NCI-H2107 treated with DMSO at 0.1 percent for 48 hours (cell line): ENCODE measurements at regions not wholly inside any gene's neighbourhood (a gene's known extent, or its start where the extent isn't known, plus 50 kb on each side); places are given as distances from the start of the nearest gene placed in this dataset.
"Not testable (repeated sequence)": the region's sequence is repeated elsewhere in the genome, so short reads cannot be mapped to it uniquely, and the experiment has no call there.

ENCODE experiments used
- DNase-seq: peaks from one replicate; lab custom pipeline; 2025; ENCODE audit not compliant: unreplicated experiment; lab: John Stamatoyannopoulos, UW

DNA sequence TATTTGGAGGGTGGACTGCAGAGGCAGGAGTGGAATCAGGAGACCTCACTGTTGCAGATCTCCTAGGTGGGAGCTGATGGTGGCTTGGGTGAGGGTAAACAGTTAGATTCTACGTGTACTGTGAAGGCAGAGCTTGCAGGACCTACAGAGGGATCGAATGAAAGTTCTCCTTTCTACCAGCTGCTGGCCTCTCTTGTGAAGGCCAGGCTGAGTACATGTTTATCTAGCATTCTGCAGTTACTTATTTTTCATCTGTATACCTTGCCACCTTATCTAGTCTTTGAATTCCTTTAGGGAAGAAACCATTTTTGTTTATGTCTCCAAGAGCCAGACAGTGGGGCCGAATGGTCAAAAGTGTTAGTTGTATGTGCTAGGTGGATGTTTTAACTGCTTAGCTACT is 57.6 kb downstream of the PTTG1 start:
- no peak for DNase-seq

DNA sequence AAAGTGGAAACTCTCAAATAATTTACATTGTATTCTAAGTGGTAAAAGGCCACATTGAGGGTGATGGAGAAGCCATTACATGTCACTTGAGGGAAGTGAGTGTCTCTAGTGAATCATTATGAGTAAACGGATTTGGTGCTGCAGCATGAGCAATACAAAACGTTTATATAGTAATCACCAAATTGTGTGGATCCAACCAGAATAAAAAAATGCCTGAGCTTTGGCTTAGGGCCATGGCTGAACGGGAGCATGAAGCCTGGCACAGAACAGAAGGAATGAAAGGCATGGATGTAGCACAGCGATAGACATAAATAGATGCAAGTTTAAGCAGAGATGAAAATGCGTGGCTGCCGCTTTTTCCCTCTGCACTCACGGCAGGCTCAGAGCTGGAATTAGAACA is 58.3 kb downstream of the PTTG1 start:
- no peak for DNase-seq

DNA sequence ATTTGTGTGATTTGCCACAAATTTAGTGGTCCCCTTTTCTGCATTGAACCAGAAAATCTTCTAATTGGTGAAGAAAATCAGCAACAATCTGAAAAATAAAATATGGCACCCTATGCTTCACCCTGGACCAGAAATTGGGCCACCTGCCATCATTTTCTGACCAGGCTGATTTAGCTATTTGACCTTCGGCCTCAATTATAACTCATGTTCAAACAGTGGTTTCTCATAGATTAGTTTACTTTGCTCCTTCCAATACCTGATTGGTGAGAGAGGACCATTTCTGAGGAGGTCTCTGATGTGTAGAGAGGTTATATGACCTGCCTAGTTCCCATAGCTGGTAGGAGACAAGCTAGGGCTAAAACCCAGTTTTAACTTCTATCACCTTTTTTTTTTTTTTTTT is 59.0 kb downstream of the PTTG1 start:
- no peak for DNase-seq

DNA sequence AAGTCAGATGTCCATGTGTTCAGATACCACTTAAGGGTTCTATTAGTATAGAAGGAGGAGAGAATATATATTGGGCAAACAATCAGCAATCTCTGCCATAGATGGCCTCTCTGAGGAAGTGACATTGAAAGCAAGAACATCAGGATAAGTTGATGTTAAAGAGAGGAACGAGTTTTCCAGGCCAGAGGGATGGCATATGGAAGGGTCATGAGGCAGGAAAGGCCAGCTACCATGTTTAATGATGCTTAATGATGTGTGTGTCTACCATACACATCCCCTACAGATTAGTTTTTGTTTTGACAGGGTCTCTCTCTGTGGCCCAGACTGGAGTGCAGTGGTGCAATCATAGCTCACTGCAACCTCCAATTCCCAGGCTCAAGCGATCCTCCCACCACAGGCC is 63.0 kb downstream of the PTTG1 start:
- DNase-seq: no peak

DNA sequence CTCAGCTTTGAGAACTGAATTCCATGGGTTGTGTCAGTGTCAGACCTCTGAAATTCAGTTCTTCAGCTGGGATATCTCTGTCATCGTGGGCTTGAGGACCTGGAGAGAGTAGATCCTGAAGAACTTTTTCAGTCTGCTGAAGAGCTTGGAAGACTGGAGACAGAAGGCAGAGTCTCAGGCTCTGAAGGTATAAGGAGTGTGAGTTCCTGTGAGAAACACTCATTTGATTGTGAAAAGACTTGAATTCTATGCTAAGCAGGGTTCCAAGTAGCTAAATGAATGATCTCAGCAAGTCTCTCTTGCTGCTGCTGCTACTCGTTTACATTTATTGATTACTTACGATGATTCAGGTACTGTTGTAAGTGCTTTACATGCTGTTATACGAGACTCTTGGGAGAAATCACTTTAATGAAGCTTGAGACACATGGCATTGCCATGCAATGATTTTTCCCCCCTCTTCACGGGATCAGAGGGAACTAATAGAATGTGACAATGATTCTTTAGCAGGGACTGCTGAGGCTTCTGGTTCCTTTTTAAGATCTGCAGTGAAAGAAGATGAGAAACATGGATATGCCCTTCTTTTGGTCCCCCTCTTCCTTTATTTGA is 63.8 kb downstream of the PTTG1 start:
- no peak for DNase-seq

DNA sequence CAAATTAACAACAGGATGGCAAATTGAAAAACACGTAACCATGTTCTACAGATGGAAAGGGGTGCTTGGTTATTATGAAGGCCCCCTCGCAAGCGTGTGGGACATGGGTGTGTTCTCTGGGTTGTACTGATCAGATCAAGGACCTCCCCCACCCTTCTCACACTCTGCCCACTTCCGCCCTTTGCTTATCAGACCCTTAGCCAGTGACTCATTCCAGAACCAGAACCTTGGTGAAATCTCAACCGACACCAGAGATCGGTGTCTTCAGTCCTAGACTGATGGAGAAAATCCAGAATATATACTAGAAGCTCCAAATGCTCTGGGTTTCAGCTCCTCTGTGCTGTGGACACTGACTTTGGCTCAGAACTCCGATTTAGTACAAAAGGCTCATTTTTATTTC is 64.9 kb downstream of the PTTG1 start:
- no peak for DNase-seq

DNA sequence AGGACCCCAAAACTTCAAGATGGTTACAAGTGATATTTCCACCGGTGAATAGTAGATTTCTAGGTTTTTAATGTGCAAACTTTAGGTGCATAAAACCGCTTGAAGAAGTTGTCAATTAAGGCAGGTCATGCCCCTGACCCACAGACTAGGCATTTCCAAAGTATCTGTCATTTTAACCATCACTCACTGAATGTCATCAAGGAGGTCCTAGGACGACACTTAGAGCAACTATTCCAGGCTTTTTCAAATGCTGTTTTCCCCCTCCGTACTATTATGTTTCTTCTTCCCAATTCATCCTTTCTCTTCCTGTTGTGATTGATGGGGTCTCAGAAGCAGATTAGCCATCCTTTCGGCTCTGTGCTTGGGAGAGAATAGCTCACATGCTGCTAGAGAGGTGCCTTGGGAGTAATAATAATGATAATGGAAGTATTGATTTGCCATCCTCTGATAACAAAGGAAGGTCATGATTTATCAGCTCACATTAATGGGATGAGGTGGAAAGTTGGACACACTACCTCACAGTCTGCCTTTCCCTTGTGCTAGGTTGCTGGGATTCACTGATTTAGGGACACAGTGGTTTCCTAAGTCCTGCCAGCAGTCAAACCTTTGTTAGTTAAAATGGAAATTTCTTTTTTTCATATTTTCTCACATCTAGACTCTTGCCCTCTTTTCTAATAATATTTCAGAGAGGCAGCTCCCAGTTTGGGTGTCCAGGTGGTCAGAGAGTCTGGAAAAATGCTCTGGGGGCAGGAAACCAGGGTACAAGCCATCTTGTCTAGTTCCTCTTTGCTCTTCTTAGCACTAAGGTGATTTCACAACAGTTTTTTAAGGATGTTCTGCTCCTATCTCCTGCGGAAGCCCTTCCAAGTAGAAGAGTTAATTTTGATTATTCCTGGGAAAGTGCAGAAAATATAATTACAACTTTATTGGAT is 67.0 kb downstream of the PTTG1 start:
- no peak for DNase-seq

DNA sequence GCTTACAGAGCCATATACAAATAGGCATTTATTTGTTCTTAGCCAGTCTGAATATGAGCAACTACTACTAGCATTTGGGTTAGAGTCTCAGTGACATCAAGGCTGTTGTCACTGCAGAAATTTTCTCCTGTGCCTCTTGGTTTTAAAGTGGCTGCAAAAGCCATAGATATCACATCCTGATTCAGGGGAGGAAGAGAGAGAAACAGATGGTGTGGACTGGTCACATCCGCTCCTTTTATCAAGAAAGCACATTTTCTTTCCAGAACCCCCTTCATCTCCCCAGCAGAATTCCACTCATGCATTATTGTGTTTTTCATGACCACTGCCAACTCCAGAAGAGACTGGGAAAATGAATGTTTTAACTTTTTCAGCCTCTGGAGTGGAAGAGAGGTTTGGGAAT is 69.8 kb downstream of the PTTG1 start:
- no peak for DNase-seq

DNA sequence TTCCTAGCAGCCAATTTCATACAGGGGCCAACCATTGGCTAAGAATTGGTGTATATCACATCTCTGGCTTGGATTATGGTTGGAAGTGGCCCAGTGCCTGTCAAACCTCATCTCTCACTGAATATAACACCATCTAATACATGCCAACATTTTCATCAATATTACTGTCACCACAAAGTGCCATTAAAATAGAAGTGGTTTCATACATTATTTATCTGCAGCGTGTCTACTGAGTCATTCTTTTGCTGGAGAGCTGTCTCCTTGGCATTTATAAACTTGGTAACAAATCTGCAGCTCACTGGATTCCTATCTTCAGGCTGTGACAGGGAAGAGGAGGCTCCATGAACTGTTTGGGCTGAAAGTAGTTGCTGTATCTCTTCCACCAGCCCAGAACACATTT is 70.9 kb downstream of the PTTG1 start:
- no peak for DNase-seq

DNA sequence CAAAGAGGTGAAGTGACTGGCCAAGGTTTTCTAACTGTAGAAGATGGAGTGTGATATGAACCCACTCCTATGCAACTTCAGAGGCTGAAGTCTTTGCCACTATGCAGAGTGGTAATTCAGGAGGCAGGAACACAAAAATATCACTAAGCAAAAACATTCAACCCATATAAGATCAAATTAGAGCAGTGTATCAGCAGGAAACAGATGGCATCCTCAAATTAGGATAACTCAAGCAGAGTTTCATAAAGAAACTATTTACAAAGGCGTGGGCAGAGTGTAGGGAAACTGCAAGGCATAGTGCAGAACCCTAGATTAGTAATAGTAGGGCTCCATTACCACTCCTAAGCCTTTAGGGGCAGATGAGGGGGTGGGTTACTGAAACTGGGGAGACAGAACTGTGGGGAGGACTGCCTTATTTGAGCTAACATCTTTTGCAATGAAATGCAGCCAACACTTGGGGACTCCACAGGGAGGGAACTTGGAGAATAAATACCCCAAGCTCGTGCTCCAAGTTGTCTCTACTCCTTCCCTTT is 72.2 kb downstream of the PTTG1 start:
- no peak for DNase-seq

DNA sequence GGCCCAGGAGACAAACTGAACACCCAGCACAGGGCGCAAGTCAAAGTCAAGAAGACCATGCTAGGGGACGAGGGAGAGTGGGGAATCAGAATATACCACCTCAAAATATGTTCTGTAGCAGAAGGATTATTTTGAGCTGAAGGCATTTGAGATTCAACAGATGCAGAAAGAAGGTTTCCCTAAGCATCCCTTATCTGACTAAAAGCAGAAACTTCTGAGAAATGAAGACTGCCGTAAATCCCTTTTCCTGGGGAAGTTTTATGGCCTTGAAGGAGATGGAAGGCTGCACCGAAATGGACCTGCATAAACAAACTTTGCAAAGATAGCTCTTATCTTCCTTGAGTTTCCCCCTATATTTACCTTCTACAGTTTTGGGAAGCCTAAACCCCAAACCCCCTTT is 72.8 kb downstream of the PTTG1 start:
- no peak for DNase-seq

DNA sequence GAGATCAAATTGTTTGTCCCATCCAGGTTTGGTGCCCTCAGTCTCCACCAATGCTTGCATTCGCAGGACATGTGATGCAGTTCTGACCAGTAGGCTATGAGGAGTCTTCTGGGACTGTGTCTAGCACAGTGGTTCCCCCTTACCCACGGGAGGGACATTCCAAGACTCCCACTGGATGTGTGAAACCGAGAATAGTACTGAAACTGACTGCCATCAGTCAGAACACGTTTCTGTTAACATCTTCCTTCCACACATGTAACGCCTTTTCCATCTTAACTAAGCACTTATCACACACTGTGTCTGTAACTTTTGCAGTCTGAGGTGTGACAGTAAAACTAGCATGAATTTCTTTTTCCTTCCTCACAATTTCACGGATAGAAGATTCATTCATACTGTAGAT is 74.7 kb downstream of the PTTG1 start:
- no peak for DNase-seq

DNA sequence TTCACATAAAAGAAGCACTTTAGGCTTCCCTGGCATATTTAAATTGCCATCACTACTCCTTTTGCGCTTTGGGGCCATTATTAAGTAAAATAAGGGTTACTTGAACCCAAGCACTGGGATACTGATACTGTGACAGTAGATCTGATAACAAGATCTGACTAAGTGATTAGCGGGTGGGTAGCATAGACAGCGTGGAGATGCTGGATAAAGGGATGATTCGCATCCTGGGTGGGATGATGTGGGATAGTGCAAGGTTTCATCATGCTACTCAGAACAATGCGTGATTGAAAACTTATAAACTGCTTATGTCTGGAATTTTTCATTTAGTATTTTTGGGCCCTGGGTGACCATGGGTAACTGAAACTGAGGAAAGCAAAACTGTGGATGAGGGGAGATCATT is 75.1 kb downstream of the PTTG1 start:
- no peak for DNase-seq

DNA sequence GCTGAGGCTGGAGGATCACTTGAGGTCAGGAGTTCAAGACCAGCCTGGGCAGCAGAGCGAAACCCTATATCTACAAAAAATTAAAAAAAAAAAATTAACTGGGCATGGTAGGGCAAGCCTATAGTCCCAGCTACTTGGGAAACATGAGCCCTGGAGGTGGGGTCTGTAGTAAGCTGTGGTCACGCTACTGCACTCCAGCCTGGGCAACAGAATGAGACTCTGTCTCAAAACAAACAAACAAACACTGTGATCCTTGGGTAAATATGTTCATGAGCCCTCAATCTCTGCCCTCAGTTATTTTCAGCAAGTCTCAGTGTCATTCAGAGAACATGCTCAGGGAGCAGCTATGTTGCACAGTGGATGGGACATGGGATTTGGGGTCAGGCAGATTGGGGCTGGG is 76.2 kb downstream of the PTTG1 start:
- DNase-seq: no peak

DNA sequence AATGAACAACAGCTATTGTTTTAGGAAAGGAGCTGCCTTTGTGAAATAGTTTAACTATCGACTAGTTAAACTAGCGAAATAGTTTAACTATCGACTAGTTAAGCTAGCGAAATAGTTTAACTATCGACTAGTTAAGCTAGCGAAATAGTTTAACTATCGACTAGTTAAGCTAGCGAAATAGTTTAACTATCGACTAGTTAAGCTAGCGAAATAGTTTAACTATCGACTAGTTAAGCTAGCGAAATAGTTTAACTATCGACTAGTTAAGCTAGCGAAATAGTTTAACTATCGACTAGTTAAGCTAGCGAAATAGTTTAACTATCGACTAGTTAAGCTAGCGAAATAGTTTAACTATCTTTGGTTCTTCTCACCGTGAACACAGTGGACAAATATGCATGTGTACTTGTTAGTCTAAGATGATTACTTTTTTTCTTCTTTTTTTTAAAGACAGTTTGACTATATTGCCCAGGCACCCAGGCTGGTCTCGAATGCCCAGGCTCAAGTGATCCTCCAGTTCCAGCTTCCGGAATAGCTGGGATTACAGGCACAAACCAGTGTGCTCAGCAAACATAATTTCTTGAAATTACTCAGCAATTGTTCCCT is 76.9 kb downstream of the PTTG1 start:
- DNase-seq: not testable (repeated sequence)

DNA sequence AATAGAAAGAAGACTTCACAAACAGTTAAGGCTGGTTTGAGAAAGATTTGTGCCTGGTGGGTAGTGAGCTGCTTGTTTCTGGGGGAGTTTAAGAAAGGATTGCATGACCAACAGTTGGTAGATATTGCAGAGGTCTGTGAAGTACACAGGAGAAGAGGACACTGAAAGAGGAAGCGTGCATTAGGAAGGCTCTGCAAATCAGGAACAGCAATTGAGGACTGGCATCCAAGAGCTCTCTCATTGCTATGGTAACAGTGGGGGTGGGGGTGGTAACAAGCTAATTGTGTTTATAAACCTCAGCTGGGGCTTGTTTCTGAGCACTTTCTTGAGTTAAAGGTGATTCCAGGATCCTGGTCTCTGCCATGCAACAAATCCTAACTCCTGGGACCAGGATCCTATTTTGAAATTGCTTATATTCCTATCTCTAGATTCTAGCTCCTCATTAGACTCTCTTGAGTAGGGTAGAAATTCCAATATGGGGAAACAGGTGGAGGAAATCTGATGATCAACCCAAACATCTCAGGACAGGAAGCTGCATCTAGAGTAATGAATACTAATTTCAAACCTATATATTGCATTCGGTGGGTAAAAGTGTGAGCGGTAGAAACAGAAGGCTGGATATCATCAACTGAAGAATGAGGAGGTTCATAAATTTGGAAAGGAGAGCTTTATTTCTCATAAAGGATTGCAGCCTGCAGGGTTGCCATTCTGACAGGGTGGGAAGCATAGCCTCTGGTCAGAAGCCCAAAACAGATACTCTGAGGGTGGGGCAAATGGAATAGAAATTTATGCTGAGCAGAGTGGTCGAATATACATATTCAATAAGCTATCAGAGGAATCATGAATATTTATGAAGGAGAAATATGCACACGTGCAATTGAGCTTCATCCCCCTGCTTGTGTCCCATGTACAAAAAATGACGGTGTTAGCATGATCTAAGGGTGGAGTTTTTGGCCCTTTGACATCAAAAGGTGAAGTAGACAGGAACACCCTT is 79.4 kb downstream of the PTTG1 start:
- no peak for DNase-seq

DNA sequence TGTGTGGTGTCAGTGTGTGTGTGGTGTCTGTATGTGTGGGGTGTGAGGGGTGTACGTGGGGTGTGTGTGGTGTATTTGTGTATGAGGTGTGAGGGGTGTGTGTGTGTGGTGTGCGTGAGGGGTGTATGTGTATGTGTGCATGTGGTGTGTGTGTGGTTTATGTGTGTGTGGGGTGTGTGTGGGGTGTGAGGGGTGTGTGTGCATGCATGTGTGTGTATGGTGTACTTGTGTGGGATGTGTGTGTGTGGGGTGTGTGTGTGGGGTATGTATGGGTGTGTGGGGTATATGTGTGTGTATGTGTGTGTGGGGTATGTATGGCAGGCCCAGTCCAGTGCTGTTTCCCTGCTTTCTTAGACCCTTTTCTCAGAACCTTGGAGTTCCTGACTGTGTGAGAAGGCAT is 83.3 kb downstream of the PTTG1 start:
- DNase-seq: no peak

DNA sequence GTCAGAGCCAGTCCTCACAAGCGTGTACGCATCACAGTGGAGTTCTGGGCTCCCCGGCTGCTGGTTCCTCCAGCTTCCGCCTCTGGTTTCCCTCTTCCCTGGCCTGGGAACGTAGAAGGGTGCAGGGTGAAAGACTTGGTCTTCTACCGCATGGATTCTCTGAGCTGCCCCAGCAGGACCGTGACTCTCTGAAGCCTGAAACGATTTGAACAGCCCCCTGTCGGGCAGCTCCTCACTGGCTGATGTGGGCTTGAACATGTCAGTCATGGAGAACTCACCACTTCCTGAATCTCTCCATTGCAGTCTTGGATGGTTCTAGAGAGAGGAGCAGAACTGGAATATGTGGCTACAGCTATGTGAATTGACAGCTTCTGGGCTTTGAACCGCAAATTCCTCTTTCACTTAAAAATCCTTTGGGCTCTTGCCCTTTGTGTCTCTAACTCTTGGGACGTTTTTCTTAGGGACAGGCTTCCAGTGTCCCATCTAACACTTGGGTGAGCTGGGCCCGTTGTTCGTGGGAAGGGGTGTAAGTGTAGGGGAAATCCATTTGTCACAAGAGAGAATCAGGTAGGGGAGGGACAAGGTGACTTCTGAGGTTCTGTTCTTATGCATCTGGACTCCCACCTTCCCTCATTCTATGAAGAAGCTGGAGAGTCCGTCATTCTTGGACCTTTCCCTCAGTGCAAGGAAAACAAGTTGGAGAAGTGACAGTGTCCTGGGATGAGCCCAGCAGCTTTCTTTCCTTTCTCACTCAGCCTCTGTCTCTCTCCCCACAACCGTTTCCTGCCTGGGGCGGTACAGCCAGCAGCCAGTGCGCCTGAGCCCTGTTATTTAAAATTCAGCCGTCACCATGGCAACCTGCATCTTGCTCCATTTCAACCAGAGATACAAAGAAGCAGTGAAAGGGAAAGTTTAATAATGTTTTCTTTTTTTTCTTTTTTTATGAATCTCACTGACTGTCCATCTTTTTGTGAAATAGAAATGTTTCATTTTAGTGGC is 84.7 kb downstream of the PTTG1 start:
- DNase-seq: no peak

DNA sequence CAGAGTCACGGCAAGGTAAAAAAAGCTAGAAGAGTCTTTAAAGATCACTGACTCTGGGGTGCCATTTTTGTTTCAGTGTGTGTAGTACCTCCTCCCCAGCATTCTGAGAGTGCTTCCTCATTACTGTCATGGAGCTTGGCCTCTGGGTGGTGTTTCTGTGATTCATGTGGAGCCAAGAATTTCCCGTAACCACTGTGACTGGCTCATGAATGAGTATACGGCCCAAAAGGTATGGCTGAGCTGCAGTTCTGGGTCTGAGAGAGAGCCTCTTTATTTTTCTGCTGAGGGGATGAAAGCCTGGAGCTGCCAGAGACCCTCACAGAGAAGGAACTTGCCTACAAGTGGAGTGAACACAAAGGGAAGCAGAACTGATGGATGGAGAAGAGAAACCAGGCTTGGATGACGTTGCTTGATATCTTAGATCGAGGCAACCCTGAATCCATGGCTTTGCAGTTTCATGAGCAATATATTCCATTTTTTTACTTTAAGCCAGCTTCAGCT is 85.6 kb downstream of the PTTG1 start:
- DNase-seq: no peak
